ENCODE measurements at regions not wholly inside any gene's neighbourhood (a gene's known extent, or its start where the extent isn't known, plus 50 kb on each side); places are given as distances from the start of the nearest gene placed in this dataset.

DNA sequence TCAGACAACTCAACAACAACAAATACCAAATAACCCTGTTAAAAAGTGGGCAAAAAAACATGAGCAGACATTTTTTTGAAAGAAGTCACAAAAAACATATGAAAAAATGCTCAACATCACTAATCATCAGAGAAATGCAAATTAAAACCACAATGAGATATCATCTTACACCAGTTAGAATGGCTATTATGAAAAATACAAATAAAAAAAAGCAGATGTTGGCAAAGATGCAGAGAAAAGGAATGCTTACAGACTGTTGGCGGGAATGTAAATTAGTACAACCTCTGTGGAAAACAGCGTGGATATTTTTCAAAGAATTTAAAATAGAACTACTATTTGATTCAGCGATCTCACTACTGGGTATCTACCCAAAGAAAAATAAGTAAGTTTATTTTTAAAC lies 114.0 kb downstream of the SLC38A4 start:
- TF ChIP-seq, protein P1, sequence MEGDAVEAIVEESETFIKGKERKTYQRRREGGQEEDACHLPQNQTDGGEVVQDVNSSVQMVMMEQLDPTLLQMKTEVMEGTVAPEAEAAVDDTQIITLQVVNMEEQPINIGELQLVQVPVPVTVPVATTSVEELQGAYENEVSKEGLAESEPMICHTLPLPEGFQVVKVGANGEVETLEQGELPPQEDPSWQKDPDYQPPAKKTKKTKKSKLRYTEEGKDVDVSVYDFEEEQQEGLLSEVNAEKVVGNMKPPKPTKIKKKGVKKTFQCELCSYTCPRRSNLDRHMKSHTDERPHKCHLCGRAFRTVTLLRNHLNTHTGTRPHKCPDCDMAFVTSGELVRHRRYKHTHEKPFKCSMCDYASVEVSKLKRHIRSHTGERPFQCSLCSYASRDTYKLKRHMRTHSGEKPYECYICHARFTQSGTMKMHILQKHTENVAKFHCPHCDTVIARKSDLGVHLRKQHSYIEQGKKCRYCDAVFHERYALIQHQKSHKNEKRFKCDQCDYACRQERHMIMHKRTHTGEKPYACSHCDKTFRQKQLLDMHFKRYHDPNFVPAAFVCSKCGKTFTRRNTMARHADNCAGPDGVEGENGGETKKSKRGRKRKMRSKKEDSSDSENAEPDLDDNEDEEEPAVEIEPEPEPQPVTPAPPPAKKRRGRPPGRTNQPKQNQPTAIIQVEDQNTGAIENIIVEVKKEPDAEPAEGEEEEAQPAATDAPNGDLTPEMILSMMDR (IDR thresholded peaks at IDR 0.05), result no peak
- no peak for TF ChIP-seq POLR2A (IDR thresholded peaks at IDR 0.05)

Data from body of pancreas (tissue), 4 donors.